OCI-LY7 (cell line): ENCODE measurements at regions not wholly inside any gene's neighbourhood (a gene's known extent, or its start where the extent isn't known, plus 50 kb on each side); places are given as distances from the start of the nearest gene placed in this dataset.

ENCODE experiments used
- BruUV-seq: library from RNA; stranded (reverse); fragments of 400-500 nt; replicated peaks from 2 replicates; lab custom pipeline; 2021; lab: Mats Ljungman, UMichigan
- CTCF ChIA-PET: fragments of 300-600 bp; sonication (Branson Sonifier 250); formaldehyde crosslinking; loops from one replicate; lab custom pipeline; 2022; ENCODE audit warnings: antibody characterized with exemption; ENCODE audit not compliant: unreplicated experiment; lab: Charles Lee
- POLR2A ChIA-PET: fragments of 300-600 bp; sonication (Branson Sonifier 250); formaldehyde crosslinking; loops from one replicate; lab custom pipeline; 2022; ENCODE audit warnings: antibody characterized with exemption; lab: Charles Lee
- DNase-seq: peaks from one replicate; pipeline ENCODE4 v3.0.0-alpha.2; 2015; ENCODE audit warnings: low spot score
- H2AFZ ChIP-seq: fragments of 200-600 bp; sonication (generic), shearing (Covaris generic); 2 replicates; pipeline ENCODE4 v1.6.1; 2014; ENCODE audit warnings: mild to moderate bottlenecking, antibody characterized with exemption, low read length, moderate library complexity
- H3K27ac ChIP-seq: fragments of 200-600 bp; sonication (generic); 2 replicates; pipeline ENCODE4 v1.5.1; 2014; ENCODE audit warnings: mixed run types, low read depth, mild to moderate bottlenecking, moderate library complexity, low read length, inconsistent platforms; ENCODE audit not compliant: poor library complexity, severe bottlenecking
- H3K36me3 ChIP-seq: fragments of 200-600 bp; sonication (generic); 2 replicates; pipeline ENCODE4 v1.6.1; 2014; ENCODE audit warnings: mild to moderate bottlenecking, antibody characterized with exemption, low read length, moderate library complexity, mixed read lengths; ENCODE audit not compliant: insufficient read depth
- H3K4me1 ChIP-seq: fragments of 200-600 bp; sonication (generic); 2 replicates; pipeline ENCODE4 v1.5.1; 2014; ENCODE audit warnings: mild to moderate bottlenecking, low read length; ENCODE audit not compliant: insufficient read depth, poor library complexity, severe bottlenecking
- H3K4me2 ChIP-seq: fragments of 200-600 bp; sonication (generic); 2 replicates; pipeline ENCODE4 v1.6.1; 2014; ENCODE audit warnings: mild to moderate bottlenecking, low read length
- H3K4me3 ChIP-seq: fragments of 200-600 bp; sonication (generic); 2 replicates; pipeline ENCODE4 v1.5.1; 2014; ENCODE audit warnings: mild to moderate bottlenecking, low read depth, low read length; ENCODE audit not compliant: poor library complexity, severe bottlenecking
- H3K79me2 ChIP-seq: fragments of 200-600 bp; sonication (generic); 2 replicates; pipeline ENCODE4 v1.6.1; 2016; ENCODE audit warnings: low read depth, mild to moderate bottlenecking, low read length, moderate library complexity, mixed read lengths; ENCODE audit not compliant: insufficient read depth
- H3K9me2 ChIP-seq: fragments of 200-600 bp; sonication (generic); 2 replicates; pipeline ENCODE4 v1.6.1; 2016; ENCODE audit warnings: mild to moderate bottlenecking, low read length, mixed read lengths; ENCODE audit not compliant: insufficient read depth
- H3K9me3 ChIP-seq: fragments of 200-600 bp; sonication (generic); 2 replicates; pipeline ENCODE4 v1.6.1; 2014; ENCODE audit warnings: mild to moderate bottlenecking, mixed run types, low read length, mixed read lengths
- H4K20me1 ChIP-seq: fragments of 200-600 bp; sonication (generic); 2 replicates; pipeline ENCODE4 v1.6.1; 2014; ENCODE audit warnings: mild to moderate bottlenecking, antibody characterized with exemption, low read length, moderate library complexity, mixed read lengths; ENCODE audit not compliant: insufficient read depth
- EZH2phosphoT487 ChIP-seq: fragments of 200-600 bp; sonication (generic); IDR thresholded peaks from 2 replicates; pipeline ENCODE4 v1.6.1; 2018; ENCODE audit warnings: low read depth, borderline replicate concordance, mild to moderate bottlenecking, mixed run types, antibody characterized with exemption, low read length, moderate library complexity, mixed read lengths
- intact Hi-C: fragments of 100-400 bp; cut with micrococcal nuclease; formaldehyde crosslinking; loops from one replicate; pipeline ENCODE4 v1.10.0; 2022; ENCODE audit not compliant: unreplicated experiment
- TF ChIP-seq, protein P1 (sequence below): fragments of 200-600 bp; sonication (generic); conservative IDR thresholded peaks from 2 replicates; pipeline ENCODE4 v1.5.1; 2014; ENCODE audit warnings: mild to moderate bottlenecking, antibody characterized with exemption, low read length, moderate library complexity, mixed read lengths

DNA sequence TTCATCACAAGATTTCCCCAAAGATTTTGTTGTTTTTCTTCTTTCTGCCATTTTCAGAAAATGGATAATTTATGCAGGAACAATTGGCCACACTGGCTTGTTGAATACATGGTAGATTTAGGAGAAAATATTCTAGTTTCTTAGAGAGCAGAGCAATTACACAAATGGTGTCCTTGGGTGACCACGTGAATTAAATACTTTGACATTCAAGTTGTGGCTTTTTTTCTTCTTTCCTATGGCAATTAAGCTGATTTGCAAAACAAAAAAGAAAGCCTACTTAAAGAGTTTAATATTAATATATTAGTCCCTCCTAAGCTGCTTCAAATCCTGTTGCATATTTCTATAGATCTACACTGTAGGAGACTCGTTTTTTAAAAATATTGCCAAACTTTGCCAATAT is 133.0 kb upstream of the HTR2C start:
- DNase-seq, result no peak
- Histone ChIP-seq H3K4me3 (no peak overlapping the region), H3K79me2 (no peaks in the 10 kb centered on the region), H2AFZ (no peak overlapping the region), H3K36me3 (no peaks in the 10 kb centered on the region), H3K4me2 (no peak overlapping the region), H4K20me1 (no peaks in the 10 kb centered on the region), H3K9me3 (no peaks in the 10 kb centered on the region), H3K27ac (no peak overlapping the region), H3K9me2 (no peaks in the 10 kb centered on the region), H3K4me1 (no peaks in the 10 kb centered on the region)
- intact Hi-C loops, result no loop called here
- ChIA-PET POLR2A (interaction anchor here (0.7 kb wide), 1 partner anchor 220 kb away, joined by 3 read pairs; no protein-coding TSS in a partner anchor), CTCF (no interaction called here)
- no TSS peak for BruUV-seq
- no peak for TF ChIP-seq EZH2phosphoT487
- TF ChIP-seq, protein P1, sequence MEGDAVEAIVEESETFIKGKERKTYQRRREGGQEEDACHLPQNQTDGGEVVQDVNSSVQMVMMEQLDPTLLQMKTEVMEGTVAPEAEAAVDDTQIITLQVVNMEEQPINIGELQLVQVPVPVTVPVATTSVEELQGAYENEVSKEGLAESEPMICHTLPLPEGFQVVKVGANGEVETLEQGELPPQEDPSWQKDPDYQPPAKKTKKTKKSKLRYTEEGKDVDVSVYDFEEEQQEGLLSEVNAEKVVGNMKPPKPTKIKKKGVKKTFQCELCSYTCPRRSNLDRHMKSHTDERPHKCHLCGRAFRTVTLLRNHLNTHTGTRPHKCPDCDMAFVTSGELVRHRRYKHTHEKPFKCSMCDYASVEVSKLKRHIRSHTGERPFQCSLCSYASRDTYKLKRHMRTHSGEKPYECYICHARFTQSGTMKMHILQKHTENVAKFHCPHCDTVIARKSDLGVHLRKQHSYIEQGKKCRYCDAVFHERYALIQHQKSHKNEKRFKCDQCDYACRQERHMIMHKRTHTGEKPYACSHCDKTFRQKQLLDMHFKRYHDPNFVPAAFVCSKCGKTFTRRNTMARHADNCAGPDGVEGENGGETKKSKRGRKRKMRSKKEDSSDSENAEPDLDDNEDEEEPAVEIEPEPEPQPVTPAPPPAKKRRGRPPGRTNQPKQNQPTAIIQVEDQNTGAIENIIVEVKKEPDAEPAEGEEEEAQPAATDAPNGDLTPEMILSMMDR, result no peak

DNA sequence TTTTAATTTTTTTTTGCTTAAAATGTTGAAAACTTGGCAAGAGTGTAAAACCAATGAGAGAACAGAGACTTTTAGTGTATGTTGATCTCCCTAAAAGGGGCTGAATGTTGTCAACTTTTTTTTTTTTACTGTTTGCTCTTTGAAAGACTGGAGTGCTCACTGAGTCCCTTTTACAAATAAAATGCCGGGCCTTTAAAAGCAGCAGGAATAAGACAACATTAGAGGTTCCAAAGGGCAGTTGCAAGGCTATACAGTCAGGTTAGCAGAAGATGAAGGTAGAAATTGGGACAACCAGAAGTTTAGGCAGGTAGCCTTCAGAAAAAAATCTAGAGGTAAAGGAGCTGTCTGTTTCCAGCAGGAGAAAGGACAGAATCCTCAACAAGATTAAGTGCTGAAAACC is 132.5 kb upstream of the HTR2C start:
- DNase-seq, result no peak
- TF ChIP-seq, protein P1, result no peak
- TF ChIP-seq EZH2phosphoT487, result no peak
- Histone ChIP-seq H3K9me3 (no peaks in the 10 kb centered on the region), H4K20me1 (no peaks in the 10 kb centered on the region), H3K4me1 (no peaks in the 10 kb centered on the region), H3K4me2 (no peak overlapping the region), H3K79me2 (no peaks in the 10 kb centered on the region), H3K4me3 (no peak overlapping the region), H3K36me3 (no peaks in the 10 kb centered on the region), H2AFZ (no peak overlapping the region), H3K9me2 (no peaks in the 10 kb centered on the region), H3K27ac (no peak overlapping the region)
- intact Hi-C loops, result no loop called here
- no TSS peak for BruUV-seq
- ChIA-PET CTCF (no interaction called here), POLR2A (no interaction called here)

DNA sequence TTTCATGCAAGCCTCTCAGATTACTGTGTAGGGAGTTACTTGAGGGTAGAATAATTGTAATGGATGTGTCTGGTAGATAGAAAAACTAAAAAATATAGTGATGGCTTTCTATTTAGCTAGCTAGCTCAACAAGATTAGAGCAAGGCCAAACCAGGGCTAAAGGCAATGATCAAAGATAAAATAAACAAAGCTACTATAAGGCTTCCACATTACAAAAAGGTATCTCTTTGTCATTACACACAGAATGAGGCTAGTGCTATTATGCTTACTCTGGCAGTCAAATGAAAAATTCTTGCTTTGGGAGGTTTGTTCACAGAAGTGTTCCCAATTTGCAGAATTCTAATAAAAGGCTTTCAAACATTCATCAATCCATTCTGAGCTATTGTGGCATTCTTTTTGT is 121.6 kb upstream of the HTR2C start:
- intact Hi-C loops, result no loop called here
- H3K79me2 ChIP-seq, result no peaks in the 10 kb centered on the region
- DNase-seq, result no peak
- no peak overlapping the region for H3K4me2 ChIP-seq
- ChIA-PET POLR2A (no interaction called here), CTCF (no interaction called here)
- no peak overlapping the region for H3K4me3 ChIP-seq
- H3K36me3 ChIP-seq, result no peaks in the 10 kb centered on the region
- H4K20me1 ChIP-seq, result no peaks in the 10 kb centered on the region
- no peaks in the 10 kb centered on the region for H3K9me3 ChIP-seq
- H3K4me1 ChIP-seq, result no peaks in the 10 kb centered on the region
- no peak overlapping the region for H3K27ac ChIP-seq
- BruUV-seq, result no TSS peak
- no peak for TF ChIP-seq EZH2phosphoT487
- TF ChIP-seq, protein P1, result no peak
- H3K9me2 ChIP-seq, result no peaks in the 10 kb centered on the region
- H2AFZ ChIP-seq, result no peak overlapping the region
